Kidney epithelial cell (primary cell): ENCODE measurements at regions not wholly inside any gene's neighbourhood (a gene's known extent, or its start where the extent isn't known, plus 50 kb on each side); places are given as distances from the start of the nearest gene placed in this dataset.

ENCODE experiments used
- DNase-seq: peaks from one replicate; pipeline ENCODE4 v3.0.0-alpha.2; 2010; ENCODE audit warnings: low read depth
- H3K27me3 ChIP-seq: 2 replicates; pipeline ENCODE4 v1.6.0; 2011; ENCODE audit warnings: low read length; ENCODE audit not compliant: control insufficient read depth, insufficient read depth
- H3K36me3 ChIP-seq: 2 replicates; pipeline ENCODE4 v1.5.1; 2011; ENCODE audit warnings: low read length; ENCODE audit not compliant: control insufficient read depth, insufficient read depth
- H3K4me3 ChIP-seq: 2 replicates; pipeline ENCODE4 v1.5.1; 2011; ENCODE audit warnings: low read depth, mild to moderate bottlenecking, control low read depth, low read length
- TF ChIP-seq, protein P1 (sequence below): IDR thresholded peaks from 2 replicates; pipeline ENCODE4 v1.5.1; 2011; ENCODE audit warnings: mild to moderate bottlenecking, moderate library complexity, low read length, control low read depth, inconsistent platforms; ENCODE audit not compliant: insufficient read depth, poor library complexity, severe bottlenecking

DNA sequence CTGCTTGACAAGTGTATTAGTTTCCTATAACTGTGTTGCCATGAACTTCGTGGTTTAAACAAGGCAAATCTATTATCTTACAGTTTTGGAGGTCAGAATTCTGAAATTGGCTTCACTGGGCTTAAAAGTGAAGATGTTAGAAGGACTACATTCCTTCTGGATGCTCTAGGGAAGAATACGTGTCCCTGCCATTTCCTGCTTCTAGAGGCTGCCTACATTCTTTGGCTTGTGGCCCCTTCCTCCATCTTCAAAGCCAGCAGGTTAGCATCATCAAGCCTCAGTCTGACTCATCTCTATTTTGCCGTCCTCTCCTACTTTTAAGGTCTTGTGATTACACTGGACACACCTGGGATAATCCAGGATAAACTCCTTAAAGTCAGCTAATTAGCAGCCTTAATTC, 327.7 kb downstream of the SATB1 start:
- Histone ChIP-seq H3K36me3 (no peaks in the 10 kb centered on the region), H3K4me3 (no peak overlapping the region), H3K27me3 (no peaks in the 10 kb centered on the region)
- TF ChIP-seq, protein P1, sequence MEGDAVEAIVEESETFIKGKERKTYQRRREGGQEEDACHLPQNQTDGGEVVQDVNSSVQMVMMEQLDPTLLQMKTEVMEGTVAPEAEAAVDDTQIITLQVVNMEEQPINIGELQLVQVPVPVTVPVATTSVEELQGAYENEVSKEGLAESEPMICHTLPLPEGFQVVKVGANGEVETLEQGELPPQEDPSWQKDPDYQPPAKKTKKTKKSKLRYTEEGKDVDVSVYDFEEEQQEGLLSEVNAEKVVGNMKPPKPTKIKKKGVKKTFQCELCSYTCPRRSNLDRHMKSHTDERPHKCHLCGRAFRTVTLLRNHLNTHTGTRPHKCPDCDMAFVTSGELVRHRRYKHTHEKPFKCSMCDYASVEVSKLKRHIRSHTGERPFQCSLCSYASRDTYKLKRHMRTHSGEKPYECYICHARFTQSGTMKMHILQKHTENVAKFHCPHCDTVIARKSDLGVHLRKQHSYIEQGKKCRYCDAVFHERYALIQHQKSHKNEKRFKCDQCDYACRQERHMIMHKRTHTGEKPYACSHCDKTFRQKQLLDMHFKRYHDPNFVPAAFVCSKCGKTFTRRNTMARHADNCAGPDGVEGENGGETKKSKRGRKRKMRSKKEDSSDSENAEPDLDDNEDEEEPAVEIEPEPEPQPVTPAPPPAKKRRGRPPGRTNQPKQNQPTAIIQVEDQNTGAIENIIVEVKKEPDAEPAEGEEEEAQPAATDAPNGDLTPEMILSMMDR = no peak
- no peak for DNase-seq

DNA sequence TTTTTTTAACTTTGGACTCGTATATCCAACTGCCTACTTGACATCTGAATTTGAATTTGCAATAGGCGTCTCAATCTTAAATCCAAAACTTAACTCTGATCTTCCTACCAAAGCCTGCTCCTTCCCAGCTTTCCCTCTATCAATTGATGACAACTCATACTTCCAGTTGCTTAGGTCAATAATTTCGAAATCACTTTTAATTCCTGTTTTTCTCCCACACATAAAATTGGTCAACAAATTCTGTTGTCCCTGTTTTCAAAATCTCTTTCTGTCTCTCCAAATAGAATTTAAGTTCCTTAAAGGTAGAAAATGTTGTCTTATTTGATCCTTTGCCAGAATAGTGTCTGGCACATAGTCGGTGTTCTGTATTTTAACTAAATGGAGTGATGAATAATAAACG, 332.4 kb downstream of the SATB1 start:
- TF ChIP-seq, protein P1 = no peak
- Histone ChIP-seq H3K36me3 (no peaks in the 10 kb centered on the region), H3K4me3 (no peak overlapping the region), H3K27me3 (no peaks in the 10 kb centered on the region)
- DNase-seq = no peak

DNA sequence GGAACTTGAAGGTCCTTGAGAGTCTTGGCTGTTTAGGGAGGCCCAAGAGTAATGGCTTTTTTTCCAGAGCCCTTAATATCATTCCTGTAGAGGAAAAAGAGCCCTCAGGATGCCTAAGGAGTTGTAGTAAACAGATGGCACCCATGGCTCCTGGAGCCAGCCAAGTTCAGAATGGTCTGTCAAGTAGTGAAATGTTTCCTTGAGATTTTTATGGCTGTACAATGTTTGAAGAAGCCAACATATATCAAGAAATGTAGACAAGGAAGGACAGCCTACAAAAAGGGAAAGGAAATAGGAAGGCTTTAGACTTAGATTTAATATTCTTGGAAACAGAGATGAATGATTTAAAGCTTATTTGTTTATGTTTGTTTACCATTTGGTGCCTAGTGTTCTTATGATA, 334.8 kb downstream of the SATB1 start:
- no peak for DNase-seq

DNA sequence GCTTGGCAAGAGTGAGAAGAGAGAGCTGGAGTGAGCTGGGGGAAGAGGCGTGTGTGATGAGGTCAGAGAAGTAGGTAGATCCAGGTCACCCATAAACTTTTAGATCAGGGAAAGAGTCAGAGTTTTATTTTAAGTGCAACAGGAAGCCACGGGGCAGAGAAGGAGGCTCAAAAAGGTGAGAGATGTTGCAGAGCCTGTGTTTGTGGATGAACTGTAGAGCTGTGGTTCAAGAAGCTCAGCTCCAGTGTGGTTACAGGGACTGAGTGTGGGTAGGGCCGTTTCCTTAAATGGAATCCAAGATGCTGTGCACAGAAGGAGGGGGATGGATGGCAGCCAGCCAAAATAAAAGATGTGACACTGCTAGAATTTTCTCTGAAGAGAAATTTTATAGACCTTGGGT, 337.2 kb downstream of the SATB1 start:
- TF ChIP-seq, protein P1 = no peak
- Histone ChIP-seq H3K36me3 (no peaks in the 10 kb centered on the region), H3K4me3 (no peak overlapping the region), H3K27me3 (no peaks in the 10 kb centered on the region)
- no peak for DNase-seq

More for the DNA sequence above, 334.8 kb downstream of the SATB1 start:
- Histone ChIP-seq H3K27me3 (no peaks in the 10 kb centered on the region), H3K4me3 (no peak overlapping the region), H3K36me3 (no peaks in the 10 kb centered on the region)
- TF ChIP-seq, protein P1 = no peak

DNA sequence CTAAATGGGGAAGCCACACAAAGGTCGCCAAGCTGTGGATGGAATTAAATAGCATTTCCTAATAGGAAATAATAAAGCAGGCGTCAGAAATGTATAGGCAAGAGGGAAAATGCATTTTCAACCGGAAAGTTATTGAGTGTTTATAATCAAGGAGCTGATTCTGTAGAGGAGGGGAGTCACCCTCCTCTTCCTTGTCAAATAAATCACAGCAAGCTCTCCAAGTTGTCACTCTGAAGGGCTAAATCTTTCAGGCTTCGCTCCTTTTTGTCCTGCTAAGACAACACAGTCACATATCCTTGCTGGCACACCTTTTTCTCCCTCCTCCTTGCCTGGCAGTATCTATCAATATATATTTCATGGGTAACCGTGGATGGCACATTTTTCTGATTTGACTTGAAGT, 338.4 kb downstream of the SATB1 start:
- H3K4me3 ChIP-seq = no peak overlapping the region
- no peaks in the 10 kb centered on the region for H3K27me3 ChIP-seq
- TF ChIP-seq, protein P1 = no peak
- H3K36me3 ChIP-seq = no peaks in the 10 kb centered on the region
- DNase-seq = no peak

DNA sequence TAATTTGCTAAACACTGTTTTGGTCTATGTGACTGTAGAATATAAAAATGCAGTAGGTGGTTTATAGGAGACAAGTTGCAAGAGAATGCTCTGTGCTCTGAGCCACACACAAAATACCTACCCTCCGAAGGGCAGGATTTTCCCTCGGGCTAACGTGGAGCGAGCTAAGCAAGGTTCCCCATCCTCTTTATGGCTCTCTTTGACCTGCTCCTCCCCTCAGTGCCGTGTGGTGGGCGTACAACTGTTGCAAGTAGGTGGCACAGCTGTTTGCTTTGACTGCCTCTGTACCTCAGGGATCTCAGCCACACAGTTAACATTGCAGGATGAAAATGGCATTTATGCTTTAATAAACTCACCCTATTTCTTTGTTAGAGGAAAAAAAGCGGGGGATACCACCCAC, 339.1 kb downstream of the SATB1 start:
- TF ChIP-seq, protein P1 = no peak
- Histone ChIP-seq H3K36me3 (no peaks in the 10 kb centered on the region), H3K4me3 (no peak overlapping the region), H3K27me3 (no peaks in the 10 kb centered on the region)
- DNase-seq = no peak
